Coronary artery (tissue), 2 donors: ENCODE measurements at regions not wholly inside any gene's neighbourhood (a gene's known extent, or its start where the extent isn't known, plus 50 kb on each side); places are given as distances from the start of the nearest gene placed in this dataset.

ENCODE experiments used
- DNase-seq: peaks from one replicate; pipeline ENCODE4 v3.0.0-alpha.2; 2017; ENCODE audit warnings: low spot score
- H3K27ac ChIP-seq, 2 donors: fragments of 200-600 bp; sonication (generic); one replicate each; pipeline ENCODE4 v1.5.1; 2016 to 2019
- H3K4me3 ChIP-seq: fragments of 200-600 bp; sonication (generic); 2 replicates; pipeline ENCODE4 v1.5.1; 2016; ENCODE audit warnings: mild to moderate bottlenecking, moderate library complexity
- TF ChIP-seq, protein P1 (sequence below): fragments of 200-600 bp; sonication (generic); IDR thresholded peaks from one replicate; pipeline ENCODE4 v1.5.1; 2019; ENCODE audit warnings: antibody characterized with exemption

DNA sequence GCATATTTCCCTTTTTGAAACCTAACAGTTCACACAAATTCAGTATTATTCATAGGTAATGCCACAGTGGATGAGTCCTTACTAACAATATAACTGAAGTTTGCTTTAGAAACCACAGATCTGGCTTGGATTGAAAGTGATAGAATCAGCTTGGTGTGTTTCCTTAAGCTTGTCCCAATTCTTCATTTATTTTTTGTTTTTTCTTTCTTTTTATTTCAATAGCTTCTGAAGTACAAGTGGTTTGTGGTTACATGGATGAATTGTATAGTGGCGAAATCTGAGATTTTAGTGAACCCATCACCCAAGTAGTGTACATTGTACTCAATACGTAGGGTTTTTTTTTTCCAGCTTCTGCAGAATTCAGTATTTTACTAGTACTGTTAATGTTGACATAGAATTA is 518.2 kb upstream of the SEMA3D start:
- Histone ChIP-seq H3K4me3 (no peak overlapping the region), H3K27ac (no peak overlapping the region)
- TF ChIP-seq, protein P1, sequence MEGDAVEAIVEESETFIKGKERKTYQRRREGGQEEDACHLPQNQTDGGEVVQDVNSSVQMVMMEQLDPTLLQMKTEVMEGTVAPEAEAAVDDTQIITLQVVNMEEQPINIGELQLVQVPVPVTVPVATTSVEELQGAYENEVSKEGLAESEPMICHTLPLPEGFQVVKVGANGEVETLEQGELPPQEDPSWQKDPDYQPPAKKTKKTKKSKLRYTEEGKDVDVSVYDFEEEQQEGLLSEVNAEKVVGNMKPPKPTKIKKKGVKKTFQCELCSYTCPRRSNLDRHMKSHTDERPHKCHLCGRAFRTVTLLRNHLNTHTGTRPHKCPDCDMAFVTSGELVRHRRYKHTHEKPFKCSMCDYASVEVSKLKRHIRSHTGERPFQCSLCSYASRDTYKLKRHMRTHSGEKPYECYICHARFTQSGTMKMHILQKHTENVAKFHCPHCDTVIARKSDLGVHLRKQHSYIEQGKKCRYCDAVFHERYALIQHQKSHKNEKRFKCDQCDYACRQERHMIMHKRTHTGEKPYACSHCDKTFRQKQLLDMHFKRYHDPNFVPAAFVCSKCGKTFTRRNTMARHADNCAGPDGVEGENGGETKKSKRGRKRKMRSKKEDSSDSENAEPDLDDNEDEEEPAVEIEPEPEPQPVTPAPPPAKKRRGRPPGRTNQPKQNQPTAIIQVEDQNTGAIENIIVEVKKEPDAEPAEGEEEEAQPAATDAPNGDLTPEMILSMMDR, result no peak
- DNase-seq, result no peak

DNA sequence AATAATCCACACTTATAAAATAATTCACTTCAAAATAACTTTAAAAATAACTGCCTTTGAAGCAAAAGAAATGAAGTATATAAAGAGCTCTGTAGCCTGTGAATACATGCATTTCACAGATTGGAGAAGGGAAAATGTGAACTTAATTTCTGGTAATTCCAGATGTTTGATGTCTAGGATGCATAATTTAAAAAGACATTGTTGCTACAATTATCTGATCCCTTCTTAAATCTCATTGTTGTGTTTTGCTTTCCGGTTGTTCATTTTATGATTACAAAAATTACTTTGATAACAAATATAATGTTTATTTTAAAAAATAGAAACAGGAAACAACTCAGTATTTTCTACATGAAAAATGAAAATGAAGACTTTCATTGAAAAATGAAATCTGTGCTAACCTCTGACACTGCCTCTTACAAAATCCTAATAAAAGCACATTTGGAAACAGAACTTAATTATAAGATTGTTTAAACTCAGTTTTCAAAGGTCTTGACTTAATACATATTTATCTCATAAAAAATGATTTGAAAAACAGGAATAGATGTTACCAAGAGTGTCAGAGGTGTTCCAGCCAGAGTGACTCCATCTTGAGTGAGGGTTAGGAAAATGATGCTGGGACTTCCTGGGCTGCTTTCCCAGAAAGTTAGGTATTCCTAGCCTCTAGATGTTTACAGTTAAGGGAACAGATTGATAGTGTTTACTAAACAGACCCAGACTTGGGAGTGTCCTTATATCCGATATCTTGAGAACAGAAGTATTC is 516.6 kb upstream of the SEMA3D start:
- DNase-seq, result no peak
- TF ChIP-seq, protein P1, result no peak
- no peak overlapping the region for H3K4me3 ChIP-seq
- no peak overlapping the region for H3K27ac ChIP-seq

DNA sequence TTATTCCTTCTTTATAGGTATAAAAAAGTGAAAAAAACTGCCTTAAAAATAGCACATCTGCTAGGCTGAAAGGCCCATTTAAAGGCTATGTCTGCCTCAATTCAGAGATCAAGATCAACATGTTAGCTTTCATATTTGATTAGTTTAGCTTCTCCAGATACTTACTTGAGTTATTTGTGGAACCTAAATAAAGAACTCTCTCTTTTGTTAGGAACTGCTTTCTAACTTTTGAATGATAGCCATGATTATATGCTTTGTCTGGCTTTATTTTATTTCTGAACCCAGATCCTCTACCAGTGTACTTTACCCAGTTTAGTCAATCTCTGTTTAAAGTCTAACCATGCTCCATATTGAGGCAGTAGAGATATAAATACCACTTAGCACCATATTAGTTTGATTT is 515.5 kb upstream of the SEMA3D start:
- TF ChIP-seq, protein P1, result no peak
- DNase-seq, result no peak
- Histone ChIP-seq H3K27ac (no peak overlapping the region), H3K4me3 (no peak overlapping the region)

DNA sequence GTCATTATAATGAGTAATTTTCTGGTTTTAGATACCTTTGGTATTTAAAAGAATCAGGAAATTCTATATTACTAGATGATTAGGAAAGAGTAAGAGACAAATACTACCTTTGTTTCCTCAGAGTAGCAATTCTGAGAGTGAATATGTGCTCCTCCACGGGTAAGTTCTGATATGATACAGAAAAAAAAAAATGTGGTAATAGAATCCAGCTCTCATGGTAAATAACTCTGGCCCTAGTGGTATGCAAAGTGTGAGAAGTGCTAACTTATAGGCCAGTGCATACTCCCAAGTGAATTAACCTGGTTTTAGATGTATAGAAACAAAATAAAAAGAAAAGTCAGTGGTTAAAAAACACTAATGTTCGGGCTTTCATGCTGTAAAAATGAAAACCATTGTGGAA is 512.6 kb upstream of the SEMA3D start:
- TF ChIP-seq, protein P1, result no peak
- DNase-seq, result no peak
- Histone ChIP-seq H3K4me3 (no peak overlapping the region), H3K27ac (no peak overlapping the region)

DNA sequence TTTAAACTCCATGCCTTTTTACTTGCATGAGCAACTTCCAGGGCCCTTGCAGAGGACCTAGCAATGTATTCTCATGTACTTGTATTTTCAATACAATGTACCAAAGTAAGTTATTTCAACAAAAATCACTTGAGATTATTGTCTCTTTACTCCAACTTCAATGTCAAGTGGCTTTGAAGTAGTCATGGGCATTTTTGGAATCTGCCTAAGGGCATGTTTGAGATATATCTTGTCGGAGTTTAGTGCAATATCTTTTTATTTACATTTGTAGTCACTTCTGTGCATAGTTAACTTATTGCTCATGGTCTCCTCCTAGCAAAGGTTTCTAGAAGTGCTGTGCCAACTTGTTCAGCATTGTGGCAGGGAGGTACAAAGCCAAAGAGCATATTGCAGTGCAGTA is 508.7 kb upstream of the SEMA3D start:
- H3K27ac ChIP-seq, result no peak overlapping the region
- TF ChIP-seq, protein P1, result no peak
- no peak overlapping the region for H3K4me3 ChIP-seq
- DNase-seq, result no peak

DNA sequence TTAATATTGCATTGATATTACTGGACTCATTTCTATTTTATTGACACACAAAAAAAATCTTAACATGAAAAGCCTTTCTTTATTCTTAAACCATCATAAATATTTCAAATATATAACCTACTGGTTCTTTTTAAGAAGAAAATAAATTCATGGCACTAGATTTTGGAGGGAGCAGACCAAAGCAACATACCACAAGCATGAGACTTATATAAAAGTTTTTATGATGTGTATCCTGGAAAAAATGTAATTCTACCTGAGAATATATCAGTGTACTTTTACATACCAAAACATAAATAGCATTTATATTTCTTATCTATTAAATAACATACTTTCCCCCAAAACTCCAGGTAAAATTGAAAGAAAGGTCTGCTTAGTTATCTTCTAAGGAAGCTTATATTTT is 508.2 kb upstream of the SEMA3D start:
- DNase-seq, result no peak
- Histone ChIP-seq H3K27ac (no peak overlapping the region), H3K4me3 (no peak overlapping the region)
- TF ChIP-seq, protein P1, result no peak

DNA sequence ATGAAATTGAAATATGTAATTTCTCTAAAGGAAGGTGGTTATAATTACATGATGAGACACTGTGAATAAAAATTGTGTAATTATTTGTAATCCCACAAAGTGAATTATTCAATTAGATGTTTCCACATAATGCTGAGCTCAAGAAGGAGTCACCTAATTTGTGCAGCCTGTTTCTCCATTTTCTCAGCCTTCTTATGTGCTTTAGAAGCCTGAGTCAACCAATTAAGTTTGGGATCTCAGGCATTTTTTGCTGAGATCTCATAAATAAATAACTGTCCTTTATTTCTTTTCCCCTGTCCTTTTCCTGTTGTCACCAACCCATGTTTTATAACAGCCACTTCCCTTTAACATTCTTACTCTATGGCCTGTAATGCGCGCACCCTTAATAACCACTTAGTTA is 506.5 kb upstream of the SEMA3D start:
- no peak overlapping the region for H3K27ac ChIP-seq
- TF ChIP-seq, protein P1, result no peak
- no peak overlapping the region for H3K4me3 ChIP-seq
- DNase-seq, result no peak
